NB4 (cell line): ENCODE measurements at regions not wholly inside any gene's neighbourhood (a gene's known extent, or its start where the extent isn't known, plus 50 kb on each side); places are given as distances from the start of the nearest gene placed in this dataset.

Experiments
- DNase-seq: peaks from one replicate; pipeline ENCODE4 v3.0.0; 2010; ENCODE audit warnings: low read depth
- H3K4me3 ChIP-seq: one replicate; pipeline ENCODE4 v1.5.1; 2011; ENCODE audit warnings: mild to moderate bottlenecking, low read depth, low read length, moderate library complexity
- MYC ChIP-seq: IDR thresholded peaks from 2 replicates; pipeline ENCODE4 v1.6.1; 2011; ENCODE audit warnings: low read depth, low read length
- POLR2A ChIP-seq: IDR thresholded peaks from 2 replicates; pipeline ENCODE4 v1.6.1; 2011; ENCODE audit warnings: mild to moderate bottlenecking; ENCODE audit not compliant: insufficient read length; ENCODE audit errors: extremely low read depth
- TF ChIP-seq, protein P1 (sequence below): IDR thresholded peaks from one replicate; pipeline ENCODE4 v1.5.1; 2012; ENCODE audit warnings: low read depth, low read length
- TF ChIP-seq, protein P2 (sequence below): IDR thresholded peaks from 2 replicates; pipeline ENCODE4 v1.6.1; 2011; ENCODE audit warnings: low read depth, low read length

DNA sequence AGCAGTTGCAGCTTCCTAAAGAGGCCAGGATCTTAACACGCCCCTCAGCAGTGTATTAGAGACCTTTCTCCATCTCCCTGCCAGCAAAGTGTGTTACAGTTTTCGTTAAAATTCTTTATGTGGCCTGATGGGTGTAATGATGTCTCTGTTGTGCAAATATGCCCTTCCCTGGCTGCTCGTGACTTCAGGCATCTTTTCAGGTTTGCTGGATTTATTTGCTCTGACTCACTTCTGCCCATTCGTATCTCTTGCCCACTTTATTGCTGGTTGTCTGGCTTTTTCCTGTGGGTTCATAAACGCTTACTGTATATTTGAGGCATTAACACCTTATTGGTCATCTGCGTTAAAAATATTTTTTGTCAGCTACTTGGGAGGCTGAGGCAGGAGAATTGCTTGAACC, 134.5 kb downstream of the ASB1 start:
- H3K4me3 ChIP-seq: no peak overlapping the region
- no peak for DNase-seq
- no peak for TF ChIP-seq POLR2A
- no peak for TF ChIP-seq MYC
- TF ChIP-seq, protein P1, sequence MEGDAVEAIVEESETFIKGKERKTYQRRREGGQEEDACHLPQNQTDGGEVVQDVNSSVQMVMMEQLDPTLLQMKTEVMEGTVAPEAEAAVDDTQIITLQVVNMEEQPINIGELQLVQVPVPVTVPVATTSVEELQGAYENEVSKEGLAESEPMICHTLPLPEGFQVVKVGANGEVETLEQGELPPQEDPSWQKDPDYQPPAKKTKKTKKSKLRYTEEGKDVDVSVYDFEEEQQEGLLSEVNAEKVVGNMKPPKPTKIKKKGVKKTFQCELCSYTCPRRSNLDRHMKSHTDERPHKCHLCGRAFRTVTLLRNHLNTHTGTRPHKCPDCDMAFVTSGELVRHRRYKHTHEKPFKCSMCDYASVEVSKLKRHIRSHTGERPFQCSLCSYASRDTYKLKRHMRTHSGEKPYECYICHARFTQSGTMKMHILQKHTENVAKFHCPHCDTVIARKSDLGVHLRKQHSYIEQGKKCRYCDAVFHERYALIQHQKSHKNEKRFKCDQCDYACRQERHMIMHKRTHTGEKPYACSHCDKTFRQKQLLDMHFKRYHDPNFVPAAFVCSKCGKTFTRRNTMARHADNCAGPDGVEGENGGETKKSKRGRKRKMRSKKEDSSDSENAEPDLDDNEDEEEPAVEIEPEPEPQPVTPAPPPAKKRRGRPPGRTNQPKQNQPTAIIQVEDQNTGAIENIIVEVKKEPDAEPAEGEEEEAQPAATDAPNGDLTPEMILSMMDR: no peak
- TF ChIP-seq, protein P2, sequence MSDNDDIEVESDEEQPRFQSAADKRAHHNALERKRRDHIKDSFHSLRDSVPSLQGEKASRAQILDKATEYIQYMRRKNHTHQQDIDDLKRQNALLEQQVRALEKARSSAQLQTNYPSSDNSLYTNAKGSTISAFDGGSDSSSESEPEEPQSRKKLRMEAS: no peak

DNA sequence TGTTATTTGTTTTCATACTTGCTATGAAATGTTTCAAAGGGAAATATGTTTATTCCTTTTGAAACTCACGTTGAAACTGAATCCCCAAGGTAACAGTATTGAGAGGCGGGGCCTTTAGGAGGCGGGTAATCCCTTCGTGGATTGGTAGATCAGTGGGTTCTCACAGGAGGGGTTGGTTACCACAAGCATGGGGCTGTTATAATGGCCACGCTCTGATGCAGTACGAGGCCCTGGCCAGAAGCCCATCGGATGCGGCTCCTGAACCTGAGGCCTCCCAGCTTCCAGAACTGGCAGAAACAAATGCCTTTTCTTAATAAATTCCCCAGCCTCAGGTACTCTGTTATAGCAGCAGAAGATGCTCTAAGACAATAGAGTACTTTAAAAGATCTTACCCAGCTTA, 135.7 kb downstream of the ASB1 start:
- H3K4me3 ChIP-seq: no peak overlapping the region
- DNase-seq: no peak
- TF ChIP-seq MYC (no peak), POLR2A (no peak)
- TF ChIP-seq, protein P1: no peak
- TF ChIP-seq, protein P2: no peak

DNA sequence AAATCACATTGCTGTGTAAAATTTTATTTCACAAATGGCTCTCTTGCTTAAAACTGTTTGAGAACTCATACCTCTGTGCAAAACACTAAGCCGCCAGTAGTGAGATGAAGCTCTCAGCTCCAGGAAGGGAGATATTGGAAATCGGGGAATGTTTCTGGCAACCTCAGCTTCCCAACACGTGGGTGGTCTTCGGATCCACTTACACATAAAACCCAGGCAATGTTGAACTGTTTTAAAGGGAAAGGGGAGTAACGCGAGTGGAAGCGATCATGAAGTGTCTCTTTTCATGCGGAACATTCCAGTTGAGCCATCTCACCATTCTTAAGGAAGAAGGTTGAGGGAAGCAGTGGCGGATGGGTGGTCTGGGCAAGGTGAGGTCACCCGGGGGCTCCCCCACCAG, 136.8 kb downstream of the ASB1 start:
- no peak overlapping the region for H3K4me3 ChIP-seq
- no peak for DNase-seq
- TF ChIP-seq, protein P1: no peak
- TF ChIP-seq, protein P2: no peak

DNA sequence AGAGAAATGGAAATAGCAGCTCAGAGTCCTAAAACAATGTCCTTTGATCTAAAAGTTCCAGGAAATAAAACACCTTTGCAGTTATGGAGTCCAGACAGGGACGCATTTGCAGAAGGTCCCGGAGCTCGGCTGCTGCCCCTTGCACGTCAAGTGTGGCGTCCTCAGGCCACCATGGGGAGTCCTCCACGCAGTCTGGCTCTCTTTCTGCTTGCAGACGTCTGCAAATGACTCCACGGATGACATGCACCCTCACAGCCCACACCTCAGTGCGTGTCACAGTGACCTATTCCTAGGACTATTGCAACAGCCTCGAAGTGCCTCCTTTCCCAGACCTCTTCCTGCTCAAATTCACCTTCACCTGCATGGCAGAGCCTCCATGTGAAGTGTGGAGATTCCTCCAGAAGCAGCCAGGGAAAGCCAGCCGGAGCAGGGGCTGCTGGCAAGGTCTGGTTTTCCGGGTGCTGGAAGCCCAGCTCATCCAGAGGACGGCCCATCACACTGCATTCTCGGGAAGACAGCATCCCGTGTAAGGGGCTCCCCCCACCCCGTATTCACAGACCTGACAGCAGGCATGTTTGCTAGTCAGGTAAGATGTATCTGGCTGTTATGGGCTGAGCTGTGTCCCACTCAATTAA, 137.7 kb downstream of the ASB1 start:
- DNase-seq: no peak
- no peak overlapping the region for H3K4me3 ChIP-seq
- TF ChIP-seq POLR2A: no peak
- TF ChIP-seq, protein P2: no peak
- TF ChIP-seq MYC: no peak
- TF ChIP-seq, protein P1: no peak

DNA sequence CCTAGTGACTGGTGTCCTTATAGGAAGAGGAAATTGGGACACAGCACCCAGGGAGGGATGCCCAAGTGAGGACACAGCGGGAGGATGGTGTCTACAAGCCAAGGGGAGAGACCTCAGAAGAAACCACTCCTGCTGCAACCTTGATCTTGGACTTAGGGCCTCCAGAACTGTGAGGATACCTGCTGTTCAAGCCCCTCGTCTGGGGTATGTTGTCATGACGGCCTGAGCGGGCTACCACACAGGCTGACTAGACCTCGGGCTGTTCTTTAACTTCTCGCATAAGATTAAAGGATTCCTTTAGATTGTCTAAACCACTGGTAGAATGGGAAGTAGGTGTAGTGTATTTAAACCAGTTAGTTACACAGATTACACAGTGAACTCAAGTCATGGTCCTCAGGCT, 138.3 kb downstream of the ASB1 start:
- no peak for TF ChIP-seq MYC
- no peak for TF ChIP-seq POLR2A
- TF ChIP-seq, protein P2: no peak
- TF ChIP-seq, protein P1: no peak
- H3K4me3 ChIP-seq: no peak overlapping the region
- DNase-seq: no peak
